GM10266 (cell line): ENCODE measurements at regions not wholly inside any gene's neighbourhood (a gene's known extent, or its start where the extent isn't known, plus 50 kb on each side); places are given as distances from the start of the nearest gene placed in this dataset.

Experiments used
- DNase-seq: peaks from one replicate; pipeline ENCODE4 v3.0.0; 2012; ENCODE audit errors: extremely low spot score
- TF ChIP-seq, protein P1 (sequence below): IDR thresholded peaks from 2 replicates; pipeline ENCODE4 v1.5.1; 2012; ENCODE audit warnings: mild to moderate bottlenecking, low read depth; ENCODE audit not compliant: control insufficient read depth, insufficient read depth; ENCODE audit errors: missing control alignments

DNA sequence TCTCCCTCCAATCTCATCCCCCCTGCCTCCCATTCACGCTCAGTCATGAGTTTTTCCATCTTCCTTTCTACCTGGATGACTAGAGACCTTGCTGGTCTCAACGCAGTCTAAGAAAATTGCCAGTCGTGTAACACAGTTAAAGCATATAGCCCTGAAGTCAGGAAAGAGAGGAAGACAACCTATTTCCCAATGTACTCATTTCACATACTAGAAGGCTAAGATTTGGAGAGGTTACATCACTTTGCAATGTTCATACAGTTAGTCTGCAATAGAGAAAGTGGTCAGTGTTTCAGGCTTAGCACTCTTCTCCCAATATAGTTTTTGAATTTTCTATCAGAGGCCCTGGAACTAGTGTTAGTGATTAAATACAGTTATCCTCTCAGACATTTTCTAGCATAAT is 278.6 kb downstream of the EDEM1 start:
- TF ChIP-seq, protein P1, sequence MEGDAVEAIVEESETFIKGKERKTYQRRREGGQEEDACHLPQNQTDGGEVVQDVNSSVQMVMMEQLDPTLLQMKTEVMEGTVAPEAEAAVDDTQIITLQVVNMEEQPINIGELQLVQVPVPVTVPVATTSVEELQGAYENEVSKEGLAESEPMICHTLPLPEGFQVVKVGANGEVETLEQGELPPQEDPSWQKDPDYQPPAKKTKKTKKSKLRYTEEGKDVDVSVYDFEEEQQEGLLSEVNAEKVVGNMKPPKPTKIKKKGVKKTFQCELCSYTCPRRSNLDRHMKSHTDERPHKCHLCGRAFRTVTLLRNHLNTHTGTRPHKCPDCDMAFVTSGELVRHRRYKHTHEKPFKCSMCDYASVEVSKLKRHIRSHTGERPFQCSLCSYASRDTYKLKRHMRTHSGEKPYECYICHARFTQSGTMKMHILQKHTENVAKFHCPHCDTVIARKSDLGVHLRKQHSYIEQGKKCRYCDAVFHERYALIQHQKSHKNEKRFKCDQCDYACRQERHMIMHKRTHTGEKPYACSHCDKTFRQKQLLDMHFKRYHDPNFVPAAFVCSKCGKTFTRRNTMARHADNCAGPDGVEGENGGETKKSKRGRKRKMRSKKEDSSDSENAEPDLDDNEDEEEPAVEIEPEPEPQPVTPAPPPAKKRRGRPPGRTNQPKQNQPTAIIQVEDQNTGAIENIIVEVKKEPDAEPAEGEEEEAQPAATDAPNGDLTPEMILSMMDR, result no peak
- no peak for DNase-seq

DNA sequence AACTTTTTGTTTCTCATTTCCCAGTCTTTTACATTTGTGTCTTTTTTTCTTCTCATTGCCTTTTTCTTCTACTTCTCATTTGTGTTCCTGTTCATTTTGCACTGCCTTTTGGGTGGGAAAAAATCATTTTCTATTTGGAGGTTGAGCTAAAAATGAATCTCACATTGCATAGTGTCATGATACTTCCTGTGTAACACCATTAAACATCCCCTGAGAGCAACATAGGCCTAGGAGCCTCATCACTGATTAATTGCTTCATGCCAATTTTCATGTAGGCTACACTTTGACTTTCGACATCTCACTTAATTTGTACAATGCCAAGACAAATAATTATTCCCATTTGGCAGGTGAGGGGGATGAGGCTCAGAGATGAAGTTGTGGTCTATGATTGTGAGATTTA is 279.2 kb downstream of the EDEM1 start:
- DNase-seq, result no peak
- TF ChIP-seq, protein P1, result no peak

- DNase-seq, result no peak
- TF ChIP-seq, protein P1, result no peak
Observed at GRCh38 chr3:5473471-5473870, 286.0 kb downstream of the EDEM1 start.

DNA sequence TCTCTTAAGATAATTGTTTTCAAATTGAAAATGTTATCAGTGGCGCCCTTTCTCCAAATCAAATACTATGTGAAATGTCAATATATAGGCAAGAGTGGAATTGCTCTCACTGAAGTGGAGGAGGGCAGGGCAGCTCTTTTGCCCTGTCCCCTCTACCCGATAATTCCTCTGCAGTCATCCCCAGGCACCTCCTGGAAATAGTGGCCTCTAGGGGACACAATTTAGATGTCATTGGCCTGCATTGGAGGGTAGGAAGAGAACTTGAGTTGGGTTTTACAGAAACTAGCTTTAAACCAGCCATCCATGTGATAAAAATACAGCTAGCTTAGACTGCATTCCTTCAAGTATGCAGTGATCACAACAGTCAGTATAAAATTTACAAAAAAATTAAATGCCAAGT is 288.9 kb downstream of the EDEM1 start:
- TF ChIP-seq, protein P1, result no peak
- DNase-seq, result no peak

GRCh38 chr3:5479229-5479799 is 291.8 kb downstream of the EDEM1 start:
- TF ChIP-seq, protein P1, result no peak
- no peak for DNase-seq

DNA sequence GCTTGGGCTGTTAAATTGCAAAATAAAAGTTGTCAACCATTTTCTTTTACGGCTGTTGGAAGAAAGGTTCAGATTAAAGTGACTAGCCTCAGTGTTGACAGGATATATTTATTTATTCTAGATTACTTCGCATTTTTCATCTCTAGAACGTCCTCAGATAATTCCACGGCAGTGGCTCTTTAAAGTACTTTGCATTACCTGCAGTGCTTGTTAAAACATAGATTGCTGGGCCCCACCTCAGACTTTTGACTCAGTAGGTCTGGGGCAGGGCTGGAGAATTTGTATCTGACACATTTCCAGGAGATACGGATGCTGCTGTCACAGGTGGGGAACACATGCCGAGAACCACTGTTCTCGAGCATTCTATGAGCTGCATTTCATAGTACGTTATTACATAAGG is 292.7 kb downstream of the EDEM1 start:
- DNase-seq, result no peak
- TF ChIP-seq, protein P1, result no peak

DNA sequence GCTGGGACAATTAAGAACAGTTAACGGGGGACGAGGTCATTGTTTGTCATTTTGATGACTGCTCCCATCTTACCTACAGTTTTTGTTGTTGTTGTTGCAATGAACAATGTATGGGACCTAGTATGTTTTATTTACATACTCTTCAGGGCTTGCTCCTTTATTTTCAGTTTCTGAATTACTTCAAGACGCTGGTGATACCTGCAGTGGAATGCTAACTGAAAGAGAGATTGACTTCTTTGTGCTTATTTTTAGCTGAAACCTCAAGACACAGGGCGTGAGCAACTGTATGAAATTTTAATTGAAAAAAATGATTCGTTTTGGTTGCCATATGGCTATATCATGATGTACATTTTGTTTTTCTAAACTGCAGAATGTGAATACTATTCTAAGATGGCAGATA is 297.9 kb downstream of the EDEM1 start:
- TF ChIP-seq, protein P1, result no peak

More for the DNA sequence above, 297.9 kb downstream of the EDEM1 start:
- DNase-seq, result no peak
